ENCODE measurements at regions not wholly inside any gene's neighbourhood (a gene's known extent, or its start where the extent isn't known, plus 50 kb on each side); places are given as distances from the start of the nearest gene placed in this dataset.

DNA sequence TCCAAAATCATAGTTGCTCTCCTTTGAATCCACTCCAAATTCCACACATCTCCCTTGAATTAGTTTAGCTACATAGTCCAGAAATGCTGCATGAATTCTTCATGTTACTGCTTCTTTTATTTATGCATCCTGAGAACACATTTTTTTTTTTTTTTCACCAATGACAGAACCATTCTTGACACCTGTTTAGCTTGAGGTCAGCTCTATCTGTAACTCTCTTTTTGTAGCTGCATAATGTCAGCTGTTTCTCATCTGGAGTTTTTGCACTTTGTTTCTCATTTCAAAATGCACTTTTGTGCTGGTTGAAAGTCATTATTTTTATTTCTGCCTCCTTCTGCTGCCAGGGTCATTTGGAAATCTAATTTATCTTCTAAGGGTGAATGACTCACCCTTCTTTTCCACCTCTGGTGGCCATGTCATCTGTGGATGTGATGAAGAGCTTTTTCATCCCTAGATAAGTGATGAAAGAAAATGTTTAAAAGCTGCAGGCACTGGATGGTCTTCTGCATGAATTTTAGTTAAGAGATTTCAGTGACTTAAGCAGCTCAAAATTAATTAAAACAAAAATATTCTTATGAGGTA lies 93.7 kb downstream of the JRKL start:
- TF ChIP-seq, protein P1, sequence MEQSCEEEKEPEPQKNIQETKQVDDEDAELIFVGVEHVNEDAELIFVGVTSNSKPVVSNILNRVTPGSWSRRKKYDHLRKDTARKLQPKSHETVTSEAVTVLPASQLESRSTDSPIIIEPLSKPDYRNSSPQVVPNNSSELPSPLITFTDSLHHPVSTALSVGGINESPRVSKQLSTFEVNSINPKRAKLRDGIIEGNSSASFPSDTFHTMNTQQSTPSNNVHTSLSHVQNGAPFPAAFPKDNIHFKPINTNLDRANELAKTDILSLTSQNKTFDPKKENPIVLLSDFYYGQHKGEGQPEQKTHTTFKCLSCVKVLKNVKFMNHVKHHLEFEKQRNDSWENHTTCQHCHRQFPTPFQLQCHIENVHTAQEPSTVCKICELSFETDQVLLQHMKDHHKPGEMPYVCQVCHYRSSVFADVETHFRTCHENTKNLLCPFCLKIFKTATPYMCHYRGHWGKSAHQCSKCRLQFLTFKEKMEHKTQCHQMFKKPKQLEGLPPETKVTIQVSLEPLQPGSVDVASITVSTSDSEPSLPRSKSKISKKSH (CRISPR knock-in tag; IDR thresholded peaks at IDR 0.05) = no peak
- TF ChIP-seq ZZZ3 (IDR thresholded peaks at IDR 0.05) = no peak
- no peak for TF ChIP-seq SP1 (CRISPR knock-in tag; IDR thresholded peaks at IDR 0.05)
- no peak for TF ChIP-seq TAF1 (IDR thresholded peaks at IDR 0.05; ENCODE audit: control insufficient read depth, extremely low read depth, insufficient read depth, low read length, severe bottlenecking)
- no peak for TF ChIP-seq ZNF224 (CRISPR knock-in tag; IDR thresholded peaks at IDR 0.05)
- TF ChIP-seq SRF (CRISPR knock-in tag; IDR thresholded peaks at IDR 0.05) = no peak
- TF ChIP-seq ZNF23 (CRISPR knock-in tag; IDR thresholded peaks at IDR 0.05) = no peak
- no peak for TF ChIP-seq CTCF (IDR thresholded peaks at IDR 0.05 in 2 of 3, conservative IDR thresholded peaks at IDR 0.05 in 1 of 3; ENCODE audit: insufficient read depth in 2 of 3, low read depth in 1 of 3, low read length in 3 of 3)
- no peak for TF ChIP-seq POLR2A (conservative IDR thresholded peaks at IDR 0.05)
- TF ChIP-seq ZEB2 (IDR thresholded peaks at IDR 0.05) = no peak

All from K562 (cell line).